HG03103 (cell line): ENCODE measurements at regions not wholly inside any gene's neighbourhood (a gene's known extent, or its start where the extent isn't known, plus 50 kb on each side); places are given as distances from the start of the nearest gene placed in this dataset.
"Not testable (repeated sequence)": the region's sequence is repeated elsewhere in the genome, so short reads cannot be mapped to it uniquely, and the experiment has no call there.

ENCODE experiments used
- ATAC-seq: cut with Tn5 transposase; IDR thresholded peaks from one replicate; pipeline ENCODE4 v1.9.1; 2021; ENCODE audit warnings: low read depth; ENCODE audit not compliant: unreplicated experiment

GRCh38 chr4:131339137-131339536 lies 1810.0 kb upstream of the PCDH10 start:
- no peak for ATAC-seq

- no peak for ATAC-seq
Observed at GRCh38 chr4:131344761-131345160, 1804.3 kb upstream of the PCDH10 start.

GRCh38 chr4:131347816-131348215 lies 1801.3 kb upstream of the PCDH10 start:
- no peak for ATAC-seq

- no peak for ATAC-seq
Observed at GRCh38 chr4:131348263-131348662, 1800.8 kb upstream of the PCDH10 start.

- not testable (repeated sequence) for ATAC-seq
Observed at GRCh38 chr4:131352371-131352770, 1796.7 kb upstream of the PCDH10 start.

- ATAC-seq = no peak
Observed at GRCh38 chr4:131366714-131367113, 1782.4 kb upstream of the PCDH10 start.

GRCh38 chr4:131367441-131367840 lies 1781.7 kb upstream of the PCDH10 start:
- ATAC-seq = no peak

GRCh38 chr4:131370846-131371245 lies 1778.2 kb upstream of the PCDH10 start:
- ATAC-seq = no peak

- no peak for ATAC-seq
Observed at GRCh38 chr4:131381055-131381454, 1768.0 kb upstream of the PCDH10 start.

GRCh38 chr4:131382839-131383238 lies 1766.3 kb upstream of the PCDH10 start:
- ATAC-seq = no peak

GRCh38 chr4:131388277-131388676 lies 1760.8 kb upstream of the PCDH10 start:
- no peak for ATAC-seq

- ATAC-seq = no peak
Observed at GRCh38 chr4:131408102-131408501, 1741.0 kb upstream of the PCDH10 start.

GRCh38 chr4:131411393-131411792 lies 1737.7 kb upstream of the PCDH10 start:
- no peak for ATAC-seq

- no peak for ATAC-seq
Observed at GRCh38 chr4:131419147-131419546, 1729.9 kb upstream of the PCDH10 start.

GRCh38 chr4:131426023-131426758 lies 1722.9 kb upstream of the PCDH10 start:
- ATAC-seq = no peak

- no peak for ATAC-seq
Observed at GRCh38 chr4:131427000-131427399, 1722.1 kb upstream of the PCDH10 start.

GRCh38 chr4:131430302-131430701 lies 1718.8 kb upstream of the PCDH10 start:
- no peak for ATAC-seq

GRCh38 chr4:131441004-131441688 lies 1707.9 kb upstream of the PCDH10 start:
- no peak for ATAC-seq

- ATAC-seq = no peak
Observed at GRCh38 chr4:131447883-131448282, 1701.2 kb upstream of the PCDH10 start.

GRCh38 chr4:131450572-131451209 lies 1698.4 kb upstream of the PCDH10 start:
- no peak for ATAC-seq

- no peak for ATAC-seq
Observed at GRCh38 chr4:131459430-131460101, 1689.5 kb upstream of the PCDH10 start.
